Neural cell (in vitro differentiated cells): ENCODE measurements at regions not wholly inside any gene's neighbourhood (a gene's known extent, or its start where the extent isn't known, plus 50 kb on each side); places are given as distances from the start of the nearest gene placed in this dataset.

Source experiments
- H2AFZ ChIP-seq: fragments of 200-600, 300-800 bp; sonication (generic), shearing (Covaris generic); 2 replicates; pipeline ENCODE4 v1.6.0; 2014; ENCODE audit warnings: low read depth, mild to moderate bottlenecking, antibody characterized with exemption, low read length, moderate library complexity
- H3F3A ChIP-seq: fragments of 200-600 bp; shearing (Covaris generic); 2 replicates; pipeline ENCODE4 v1.6.1; 2016; ENCODE audit warnings: mild to moderate bottlenecking, moderate library complexity, mixed read lengths, antibody characterized with exemption, low read length; ENCODE audit not compliant: insufficient read depth, poor library complexity, severe bottlenecking
- H3K27ac ChIP-seq: fragments of 200-600, 300-800 bp; sonication (generic), shearing (Covaris generic); 2 replicates; pipeline ENCODE4 v1.5.1; 2014; ENCODE audit warnings: mild to moderate bottlenecking, low read length, moderate library complexity
- H3K27me3 ChIP-seq: fragments of 300-800, 200-600 bp; sonication (generic), shearing (Covaris generic); 2 replicates; pipeline ENCODE4 v1.6.0; 2014; ENCODE audit warnings: mild to moderate bottlenecking, low read depth, low read length, moderate library complexity; ENCODE audit not compliant: insufficient read depth
- H3K36me3 ChIP-seq: fragments of 300-800, 200-600 bp; sonication (generic), shearing (Covaris generic); 2 replicates; pipeline ENCODE4 v1.5.1; 2014; ENCODE audit warnings: mild to moderate bottlenecking, antibody characterized with exemption, low read length, moderate library complexity; ENCODE audit not compliant: insufficient read depth
- H3K4me2 ChIP-seq: fragments of 300-800, 200-600 bp; sonication (generic), shearing (Covaris generic); 2 replicates; pipeline ENCODE4 v1.6.0; 2014; ENCODE audit warnings: mild to moderate bottlenecking, low read length
- H3K4me3 ChIP-seq: fragments of 300-800, 200-600 bp; sonication (generic), shearing (Covaris generic); 2 replicates; pipeline ENCODE4 v1.5.1; 2014; ENCODE audit warnings: mild to moderate bottlenecking, low read length, moderate library complexity
- H3K79me2 ChIP-seq: fragments of 200-600 bp; shearing (Covaris generic); replicated peaks from 2 replicates; pipeline ENCODE4 v1.6.0; 2014; ENCODE audit warnings: mild to moderate bottlenecking, low read length, moderate library complexity; ENCODE audit not compliant: insufficient read depth
- H3K9ac ChIP-seq: fragments of 300-800, 200-600 bp; sonication (generic), shearing (Covaris generic); 2 replicates; pipeline ENCODE4 v1.6.1; 2016; ENCODE audit warnings: mild to moderate bottlenecking, low read length, mixed read lengths
- H3K9me2 ChIP-seq: fragments of 200-600 bp; shearing (Covaris generic); 2 replicates; pipeline ENCODE4 v1.6.1; 2016; ENCODE audit warnings: mild to moderate bottlenecking, low read length, mixed read lengths; ENCODE audit not compliant: insufficient read depth
- H3K9me3 ChIP-seq: fragments of 200-600, 300-800 bp; sonication (generic), shearing (Covaris generic); 2 replicates; pipeline ENCODE4 v1.6.1; 2016; ENCODE audit warnings: mild to moderate bottlenecking, mixed run types, low read length, moderate library complexity, mixed read lengths
- H4K20me1 ChIP-seq: fragments of 200-600 bp; shearing (Covaris generic); 2 replicates; pipeline ENCODE4 v1.6.1; 2016; ENCODE audit warnings: mild to moderate bottlenecking, mixed run types; ENCODE audit not compliant: insufficient read depth
- EP300 ChIP-seq: fragments of 450-650 bp; conservative IDR thresholded peaks from 2 replicates; pipeline ENCODE4 v1.6.1; 2014; ENCODE audit warnings: antibody characterized with exemption, mild to moderate bottlenecking, moderate library complexity; ENCODE audit not compliant: poor library complexity, severe bottlenecking
- EZH2 ChIP-seq: fragments of 200-600, 300-800 bp; shearing (Covaris generic), sonication (generic); IDR thresholded peaks from 2 replicates; pipeline ENCODE4 v1.6.1; 2014; ENCODE audit warnings: antibody characterized with exemption, low read length, borderline replicate concordance, mild to moderate bottlenecking; ENCODE audit not compliant: insufficient read depth, poor library complexity, severe bottlenecking
- MXI1 ChIP-seq: fragments of 450-650 bp; conservative IDR thresholded peaks from 2 replicates; pipeline ENCODE4 v1.6.1; 2014; ENCODE audit warnings: antibody characterized with exemption, mild to moderate bottlenecking; ENCODE audit not compliant: poor library complexity, severe bottlenecking
- POLR2AphosphoS5 ChIP-seq: IDR thresholded peaks from 2 replicates; pipeline ENCODE4 v1.6.1; 2012
- RAD21 ChIP-seq: fragments of 450-650 bp; conservative IDR thresholded peaks from 2 replicates; pipeline ENCODE4 v1.6.1; 2014; ENCODE audit warnings: antibody characterized with exemption, mild to moderate bottlenecking, moderate library complexity
- SMC3 ChIP-seq: fragments of 450-650 bp; conservative IDR thresholded peaks from 2 replicates; pipeline ENCODE4 v1.6.1; 2014; ENCODE audit warnings: antibody characterized with exemption, mild to moderate bottlenecking, moderate library complexity; ENCODE audit not compliant: poor library complexity
- TAF1 ChIP-seq: IDR thresholded peaks from 2 replicates; pipeline ENCODE4 v1.6.1; 2012; ENCODE audit warnings: low read depth
- TF ChIP-seq, protein P1 (sequence below): IDR thresholded peaks from 2 replicates; pipeline ENCODE4 v1.6.1; 2012; ENCODE audit warnings: borderline replicate concordance
- TF ChIP-seq, protein P2 (sequence below): fragments of 450-650 bp; IDR thresholded peaks from 2 replicates; pipeline ENCODE4 v1.5.1; 2014; ENCODE audit warnings: antibody characterized with exemption, mild to moderate bottlenecking, moderate library complexity; ENCODE audit not compliant: poor library complexity, severe bottlenecking

DNA sequence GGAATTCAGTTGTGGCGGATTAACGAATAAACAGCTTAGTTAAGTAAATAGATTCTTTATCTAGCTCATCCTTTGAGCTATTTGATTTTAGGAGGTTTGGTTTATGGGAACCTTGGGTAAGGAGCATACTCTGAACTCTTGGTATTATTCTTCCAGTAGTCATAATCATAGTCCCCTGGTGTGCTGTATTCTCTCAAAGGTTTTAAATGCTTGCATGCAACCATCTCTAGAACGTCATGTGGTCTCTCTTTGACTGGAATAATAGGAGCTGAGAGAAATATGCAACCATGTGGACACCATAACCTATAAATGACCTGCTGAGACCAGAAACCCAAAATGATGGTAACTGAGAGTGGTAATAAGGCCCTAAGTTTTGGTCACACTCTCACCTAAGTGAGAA is 951.6 kb upstream of the MIR17HG start:
- Histone ChIP-seq H3K27me3 (no peaks in the 10 kb centered on the region), H3K4me2 (no peak overlapping the region), H3K9me3 (no peaks in the 10 kb centered on the region), H3K9ac (no peak overlapping the region), H3K79me2 (no peaks in the 10 kb centered on the region), H3K9me2 (no peaks in the 10 kb centered on the region), H4K20me1 (no peaks in the 10 kb centered on the region), H3F3A (no peaks in the 10 kb centered on the region), H3K36me3 (no peaks in the 10 kb centered on the region), H3K4me3 (no peak overlapping the region), H2AFZ (no peak overlapping the region), H3K27ac (no peak overlapping the region)
- TF ChIP-seq POLR2AphosphoS5 (no peak), RAD21 (no peak), EP300 (no peak), MXI1 (no peak), TAF1 (no peak), SMC3 (no peak), EZH2 (no peak)
- TF ChIP-seq, protein P1, sequence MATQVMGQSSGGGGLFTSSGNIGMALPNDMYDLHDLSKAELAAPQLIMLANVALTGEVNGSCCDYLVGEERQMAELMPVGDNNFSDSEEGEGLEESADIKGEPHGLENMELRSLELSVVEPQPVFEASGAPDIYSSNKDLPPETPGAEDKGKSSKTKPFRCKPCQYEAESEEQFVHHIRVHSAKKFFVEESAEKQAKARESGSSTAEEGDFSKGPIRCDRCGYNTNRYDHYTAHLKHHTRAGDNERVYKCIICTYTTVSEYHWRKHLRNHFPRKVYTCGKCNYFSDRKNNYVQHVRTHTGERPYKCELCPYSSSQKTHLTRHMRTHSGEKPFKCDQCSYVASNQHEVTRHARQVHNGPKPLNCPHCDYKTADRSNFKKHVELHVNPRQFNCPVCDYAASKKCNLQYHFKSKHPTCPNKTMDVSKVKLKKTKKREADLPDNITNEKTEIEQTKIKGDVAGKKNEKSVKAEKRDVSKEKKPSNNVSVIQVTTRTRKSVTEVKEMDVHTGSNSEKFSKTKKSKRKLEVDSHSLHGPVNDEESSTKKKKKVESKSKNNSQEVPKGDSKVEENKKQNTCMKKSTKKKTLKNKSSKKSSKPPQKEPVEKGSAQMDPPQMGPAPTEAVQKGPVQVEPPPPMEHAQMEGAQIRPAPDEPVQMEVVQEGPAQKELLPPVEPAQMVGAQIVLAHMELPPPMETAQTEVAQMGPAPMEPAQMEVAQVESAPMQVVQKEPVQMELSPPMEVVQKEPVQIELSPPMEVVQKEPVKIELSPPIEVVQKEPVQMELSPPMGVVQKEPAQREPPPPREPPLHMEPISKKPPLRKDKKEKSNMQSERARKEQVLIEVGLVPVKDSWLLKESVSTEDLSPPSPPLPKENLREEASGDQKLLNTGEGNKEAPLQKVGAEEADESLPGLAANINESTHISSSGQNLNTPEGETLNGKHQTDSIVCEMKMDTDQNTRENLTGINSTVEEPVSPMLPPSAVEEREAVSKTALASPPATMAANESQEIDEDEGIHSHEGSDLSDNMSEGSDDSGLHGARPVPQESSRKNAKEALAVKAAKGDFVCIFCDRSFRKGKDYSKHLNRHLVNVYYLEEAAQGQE: no peak
- TF ChIP-seq, protein P2, sequence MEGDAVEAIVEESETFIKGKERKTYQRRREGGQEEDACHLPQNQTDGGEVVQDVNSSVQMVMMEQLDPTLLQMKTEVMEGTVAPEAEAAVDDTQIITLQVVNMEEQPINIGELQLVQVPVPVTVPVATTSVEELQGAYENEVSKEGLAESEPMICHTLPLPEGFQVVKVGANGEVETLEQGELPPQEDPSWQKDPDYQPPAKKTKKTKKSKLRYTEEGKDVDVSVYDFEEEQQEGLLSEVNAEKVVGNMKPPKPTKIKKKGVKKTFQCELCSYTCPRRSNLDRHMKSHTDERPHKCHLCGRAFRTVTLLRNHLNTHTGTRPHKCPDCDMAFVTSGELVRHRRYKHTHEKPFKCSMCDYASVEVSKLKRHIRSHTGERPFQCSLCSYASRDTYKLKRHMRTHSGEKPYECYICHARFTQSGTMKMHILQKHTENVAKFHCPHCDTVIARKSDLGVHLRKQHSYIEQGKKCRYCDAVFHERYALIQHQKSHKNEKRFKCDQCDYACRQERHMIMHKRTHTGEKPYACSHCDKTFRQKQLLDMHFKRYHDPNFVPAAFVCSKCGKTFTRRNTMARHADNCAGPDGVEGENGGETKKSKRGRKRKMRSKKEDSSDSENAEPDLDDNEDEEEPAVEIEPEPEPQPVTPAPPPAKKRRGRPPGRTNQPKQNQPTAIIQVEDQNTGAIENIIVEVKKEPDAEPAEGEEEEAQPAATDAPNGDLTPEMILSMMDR: no peak

DNA sequence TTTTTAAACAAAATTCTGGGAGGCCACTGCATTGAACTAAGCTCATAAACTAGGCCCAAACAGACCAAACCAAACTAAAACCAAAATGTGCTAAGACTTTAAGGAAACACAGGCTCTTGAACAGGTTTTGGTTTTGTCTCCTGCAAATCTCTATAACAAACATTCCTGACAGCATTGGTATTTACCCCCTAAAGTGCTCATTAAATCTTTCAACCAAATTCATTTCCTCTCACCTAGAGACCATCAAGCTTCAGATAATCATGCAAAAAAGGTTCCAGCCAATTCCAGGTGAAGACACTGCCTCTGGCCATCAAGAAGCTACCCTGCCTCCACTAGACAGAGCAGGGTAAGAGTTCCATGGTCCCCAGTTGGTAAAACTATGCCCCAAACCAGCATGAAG is 951.2 kb upstream of the MIR17HG start:
- Histone ChIP-seq H3K27me3 (no peaks in the 10 kb centered on the region), H3K4me3 (no peak overlapping the region), H3K9ac (no peak overlapping the region), H3K4me2 (no peak overlapping the region), H3K79me2 (no peaks in the 10 kb centered on the region), H3F3A (no peaks in the 10 kb centered on the region), H4K20me1 (no peaks in the 10 kb centered on the region), H2AFZ (no peak overlapping the region), H3K27ac (no peak overlapping the region), H3K9me2 (no peaks in the 10 kb centered on the region), H3K9me3 (no peaks in the 10 kb centered on the region), H3K36me3 (no peaks in the 10 kb centered on the region)
- TF ChIP-seq, protein P2: no peak
- TF ChIP-seq EP300 (no peak), MXI1 (no peak), EZH2 (no peak), RAD21 (no peak), TAF1 (no peak), SMC3 (no peak), POLR2AphosphoS5 (no peak)
- TF ChIP-seq, protein P1: no peak
